ENCODE measurements at regions not wholly inside any gene's neighbourhood (a gene's known extent, or its start where the extent isn't known, plus 50 kb on each side); places are given as distances from the start of the nearest gene placed in this dataset.

- no peaks in the 10 kb centered on the region for H3K9me2 ChIP-seq (ENCODE audit: insufficient read depth, low read length)
- no peak overlapping the region for H3K4me3 ChIP-seq (ENCODE audit: low read depth, low read length, poor library complexity, severe bottlenecking)
- no peaks in the 10 kb centered on the region for H3K9me3 ChIP-seq (ENCODE audit: low read length)
- H3K4me1 ChIP-seq (ENCODE audit: insufficient read depth, low read length, poor library complexity, severe bottlenecking) = no peaks in the 10 kb centered on the region
- no peak for DNase-seq (ENCODE audit: low spot score)
- no peak for TF ChIP-seq EZH2phosphoT487 (IDR thresholded peaks at IDR 0.05; ENCODE audit: borderline replicate concordance, low read depth, low read length)
- intact Hi-C loops (cut with micrococcal nuclease; ENCODE audit: unreplicated experiment) = no loop called here
- no peaks in the 10 kb centered on the region for H3K36me3 ChIP-seq (ENCODE audit: insufficient read depth, low read length)
- POLR2A ChIA-PET = no interaction called here
- no TSS peak for BruUV-seq (replicated peaks)
- H4K20me1 ChIP-seq (ENCODE audit: insufficient read depth, low read length) = no peaks in the 10 kb centered on the region
- H3K4me2 ChIP-seq (ENCODE audit: low read length) = no peak overlapping the region
- CTCF ChIA-PET (ENCODE audit: unreplicated experiment) = no interaction called here
- H3K27ac ChIP-seq (ENCODE audit: low read depth, low read length, poor library complexity, severe bottlenecking) = no peak overlapping the region
- H2AFZ ChIP-seq (ENCODE audit: low read length) = no peak overlapping the region
- no peaks in the 10 kb centered on the region for H3K79me2 ChIP-seq (ENCODE audit: insufficient read depth, low read depth, low read length)
Observed at GRCh38 chr20:11076434-11077105, 402.8 kb upstream of the JAG1 start.

DNA sequence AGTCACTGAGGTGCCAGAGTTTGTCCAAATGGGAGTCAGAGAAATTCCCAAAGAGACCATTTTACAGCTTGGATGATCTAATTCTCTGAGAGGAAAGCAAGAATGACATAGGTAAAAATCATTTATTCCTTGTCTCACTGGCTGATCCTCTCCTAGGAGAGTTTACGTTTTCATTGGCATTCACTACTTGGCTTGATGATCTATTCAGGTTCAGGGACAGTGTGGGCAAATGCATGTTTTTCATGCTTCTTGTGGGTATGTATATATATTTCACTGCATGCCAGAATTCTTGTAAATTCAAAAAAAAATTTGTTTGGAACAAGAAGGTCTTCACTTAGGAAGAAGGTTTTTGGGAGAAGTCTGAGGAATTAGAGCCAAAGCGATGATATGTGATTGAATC lies 403.4 kb upstream of the JAG1 start:
- Histone ChIP-seq H4K20me1 (ENCODE audit: insufficient read depth, low read length) (no peaks in the 10 kb centered on the region), H3K4me1 (ENCODE audit: insufficient read depth, low read length, poor library complexity, severe bottlenecking) (no peaks in the 10 kb centered on the region), H2AFZ (ENCODE audit: low read length) (no peak overlapping the region), H3K9me3 (ENCODE audit: low read length) (no peaks in the 10 kb centered on the region), H3K36me3 (ENCODE audit: insufficient read depth, low read length) (no peaks in the 10 kb centered on the region), H3K4me2 (ENCODE audit: low read length) (no peak overlapping the region), H3K27ac (ENCODE audit: low read depth, low read length, poor library complexity, severe bottlenecking) (no peak overlapping the region), H3K79me2 (ENCODE audit: insufficient read depth, low read depth, low read length) (no peaks in the 10 kb centered on the region), H3K9me2 (ENCODE audit: insufficient read depth, low read length) (no peaks in the 10 kb centered on the region), H3K4me3 (ENCODE audit: low read depth, low read length, poor library complexity, severe bottlenecking) (no peak overlapping the region)
- no TSS peak for BruUV-seq (replicated peaks)
- TF ChIP-seq, protein P1, sequence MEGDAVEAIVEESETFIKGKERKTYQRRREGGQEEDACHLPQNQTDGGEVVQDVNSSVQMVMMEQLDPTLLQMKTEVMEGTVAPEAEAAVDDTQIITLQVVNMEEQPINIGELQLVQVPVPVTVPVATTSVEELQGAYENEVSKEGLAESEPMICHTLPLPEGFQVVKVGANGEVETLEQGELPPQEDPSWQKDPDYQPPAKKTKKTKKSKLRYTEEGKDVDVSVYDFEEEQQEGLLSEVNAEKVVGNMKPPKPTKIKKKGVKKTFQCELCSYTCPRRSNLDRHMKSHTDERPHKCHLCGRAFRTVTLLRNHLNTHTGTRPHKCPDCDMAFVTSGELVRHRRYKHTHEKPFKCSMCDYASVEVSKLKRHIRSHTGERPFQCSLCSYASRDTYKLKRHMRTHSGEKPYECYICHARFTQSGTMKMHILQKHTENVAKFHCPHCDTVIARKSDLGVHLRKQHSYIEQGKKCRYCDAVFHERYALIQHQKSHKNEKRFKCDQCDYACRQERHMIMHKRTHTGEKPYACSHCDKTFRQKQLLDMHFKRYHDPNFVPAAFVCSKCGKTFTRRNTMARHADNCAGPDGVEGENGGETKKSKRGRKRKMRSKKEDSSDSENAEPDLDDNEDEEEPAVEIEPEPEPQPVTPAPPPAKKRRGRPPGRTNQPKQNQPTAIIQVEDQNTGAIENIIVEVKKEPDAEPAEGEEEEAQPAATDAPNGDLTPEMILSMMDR (conservative IDR thresholded peaks at IDR 0.05; ENCODE audit: low read length) = no peak
- no peak for TF ChIP-seq EZH2phosphoT487 (IDR thresholded peaks at IDR 0.05; ENCODE audit: borderline replicate concordance, low read depth, low read length)
- POLR2A ChIA-PET = no interaction called here
- DNase-seq (ENCODE audit: low spot score) = no peak
- intact Hi-C loops (cut with micrococcal nuclease; ENCODE audit: unreplicated experiment) = no loop called here
- CTCF ChIA-PET (ENCODE audit: unreplicated experiment) = no interaction called here

GRCh38 chr20:11080010-11080409 lies 406.2 kb upstream of the JAG1 start:
- Histone ChIP-seq H3K9me3 (ENCODE audit: low read length) (no peaks in the 10 kb centered on the region), H3K79me2 (ENCODE audit: insufficient read depth, low read depth, low read length) (no peaks in the 10 kb centered on the region), H2AFZ (ENCODE audit: low read length) (no peak overlapping the region), H3K36me3 (ENCODE audit: insufficient read depth, low read length) (no peaks in the 10 kb centered on the region), H4K20me1 (ENCODE audit: insufficient read depth, low read length) (no peaks in the 10 kb centered on the region), H3K9me2 (ENCODE audit: insufficient read depth, low read length) (no peaks in the 10 kb centered on the region), H3K4me3 (ENCODE audit: low read depth, low read length, poor library complexity, severe bottlenecking) (no peak overlapping the region), H3K4me2 (ENCODE audit: low read length) (no peak overlapping the region), H3K4me1 (ENCODE audit: insufficient read depth, low read length, poor library complexity, severe bottlenecking) (no peaks in the 10 kb centered on the region), H3K27ac (ENCODE audit: low read depth, low read length, poor library complexity, severe bottlenecking) (no peak overlapping the region)
- CTCF ChIA-PET (ENCODE audit: unreplicated experiment) = no interaction called here
- TF ChIP-seq EZH2phosphoT487 (IDR thresholded peaks at IDR 0.05; ENCODE audit: borderline replicate concordance, low read depth, low read length) = no peak
- TF ChIP-seq, protein P1 (conservative IDR thresholded peaks at IDR 0.05; ENCODE audit: low read length) = no peak
- intact Hi-C loops (cut with micrococcal nuclease; ENCODE audit: unreplicated experiment) = no loop called here
- POLR2A ChIA-PET = interaction anchor here (0.7 kb wide), 1 partner anchor 34 kb away, joined by 3 read pairs; no protein-coding TSS in a partner anchor
- DNase-seq (ENCODE audit: low spot score) = no peak
- no TSS peak for BruUV-seq (replicated peaks)
